ENCODE measurements at regions not wholly inside any gene's neighbourhood (a gene's known extent, or its start where the extent isn't known, plus 50 kb on each side); places are given as distances from the start of the nearest gene placed in this dataset.
A peak's percentile ranks its signal among the peaks of the same experiment; 100 is the strongest.

DNA sequence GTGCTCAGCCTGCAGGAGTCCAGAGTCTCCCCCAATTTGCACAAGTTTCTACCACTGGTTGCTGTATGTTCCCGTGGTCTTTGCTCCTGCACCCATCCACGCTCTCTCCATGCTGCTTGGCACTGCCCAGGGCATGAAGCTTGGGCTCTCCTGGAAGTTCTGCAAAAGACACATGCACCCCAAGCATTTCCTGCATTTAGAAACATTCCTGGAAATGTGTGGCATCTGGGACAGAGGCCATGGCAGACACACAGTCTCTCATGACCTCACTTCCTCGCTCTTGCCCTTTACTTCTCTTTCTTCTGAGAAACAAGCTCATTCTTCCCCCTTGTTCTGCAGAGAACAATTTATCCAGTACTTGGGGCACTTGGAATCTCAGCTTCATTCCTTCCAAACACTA lies 489.5 kb downstream of the BUD13 start:
- H3K36me3 Mint-ChIP-seq: no peaks in the 10 kb centered on the region
- Histone ChIP-seq H3K27ac (no peak overlapping the region), H3K36me3 (no peaks in the 10 kb centered on the region), H3K27me3 (no peaks in the 10 kb centered on the region), H3F3A (ENCODE audit: low read depth) (no peaks in the 10 kb centered on the region), H3K9me3 (ENCODE audit: low read depth) (no peaks in the 10 kb centered on the region), H3K4me3 (no peak overlapping the region), H4K20me1 (ENCODE audit: low read depth) (no peaks in the 10 kb centered on the region), H3K4me2 (no peak overlapping the region), H3K79me2 (ENCODE audit: low read depth) (no peaks in the 10 kb centered on the region), H2AFZ (replicated peaks) (no peak overlapping the region), H3K4me1 (no peaks in the 10 kb centered on the region), H3K9ac (no peak overlapping the region)
- H3K4me1 Mint-ChIP-seq: peaks cover 30% of the 10 kb centered on the region
- H3K27ac Mint-ChIP-seq: no peak overlapping the region
- TF ChIP-seq EZH2phosphoT487 (IDR thresholded peaks at IDR 0.05) (no peak), EZH2 (IDR thresholded peaks at IDR 0.05) (no peak)
- TF ChIP-seq, protein P1, sequence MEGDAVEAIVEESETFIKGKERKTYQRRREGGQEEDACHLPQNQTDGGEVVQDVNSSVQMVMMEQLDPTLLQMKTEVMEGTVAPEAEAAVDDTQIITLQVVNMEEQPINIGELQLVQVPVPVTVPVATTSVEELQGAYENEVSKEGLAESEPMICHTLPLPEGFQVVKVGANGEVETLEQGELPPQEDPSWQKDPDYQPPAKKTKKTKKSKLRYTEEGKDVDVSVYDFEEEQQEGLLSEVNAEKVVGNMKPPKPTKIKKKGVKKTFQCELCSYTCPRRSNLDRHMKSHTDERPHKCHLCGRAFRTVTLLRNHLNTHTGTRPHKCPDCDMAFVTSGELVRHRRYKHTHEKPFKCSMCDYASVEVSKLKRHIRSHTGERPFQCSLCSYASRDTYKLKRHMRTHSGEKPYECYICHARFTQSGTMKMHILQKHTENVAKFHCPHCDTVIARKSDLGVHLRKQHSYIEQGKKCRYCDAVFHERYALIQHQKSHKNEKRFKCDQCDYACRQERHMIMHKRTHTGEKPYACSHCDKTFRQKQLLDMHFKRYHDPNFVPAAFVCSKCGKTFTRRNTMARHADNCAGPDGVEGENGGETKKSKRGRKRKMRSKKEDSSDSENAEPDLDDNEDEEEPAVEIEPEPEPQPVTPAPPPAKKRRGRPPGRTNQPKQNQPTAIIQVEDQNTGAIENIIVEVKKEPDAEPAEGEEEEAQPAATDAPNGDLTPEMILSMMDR (IDR thresholded peaks at IDR 0.05): no peak
- H3K9me3 Mint-ChIP-seq: no peaks in the 10 kb centered on the region
- H3K27me3 Mint-ChIP-seq (ENCODE audit: insufficient read depth, low read depth): no peaks in the 10 kb centered on the region
- H3K4me3 Mint-ChIP-seq: no peak overlapping the region
- DNase-seq (ENCODE audit: low spot score): no peak

DNA sequence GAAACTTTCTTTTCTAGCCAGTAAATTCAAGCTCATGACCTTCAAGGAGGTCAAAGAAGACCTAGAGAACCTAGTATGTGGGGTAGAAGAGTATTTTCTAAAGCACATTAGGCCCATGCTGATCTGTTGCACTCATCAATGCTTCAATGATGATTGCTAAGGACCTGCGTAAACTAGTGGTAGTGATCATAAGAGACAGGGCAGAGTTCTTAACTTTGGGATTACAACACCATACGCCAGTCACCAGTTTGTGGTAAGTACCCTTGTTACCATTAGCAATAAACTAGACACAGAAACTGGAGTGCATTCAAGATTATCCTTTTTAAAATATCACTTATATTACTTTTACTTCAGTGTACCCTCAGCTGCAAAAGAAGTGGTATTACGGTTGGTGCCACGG lies 490.3 kb downstream of the BUD13 start:
- no peaks in the 10 kb centered on the region for H3K4me1 ChIP-seq
- H2AFZ ChIP-seq (replicated peaks): no peak overlapping the region
- no peaks in the 10 kb centered on the region for H4K20me1 ChIP-seq (ENCODE audit: low read depth)
- no peaks in the 10 kb centered on the region for H3K79me2 ChIP-seq (ENCODE audit: low read depth)
- no peak overlapping the region for H3K27ac ChIP-seq
- TF ChIP-seq EZH2 (IDR thresholded peaks at IDR 0.05): no peak
- TF ChIP-seq EZH2phosphoT487 (IDR thresholded peaks at IDR 0.05): no peak
- TF ChIP-seq, protein P1 (IDR thresholded peaks at IDR 0.05): no peak
- H3K9ac ChIP-seq: no peak overlapping the region
- H3K36me3 Mint-ChIP-seq: no peaks in the 10 kb centered on the region
- peak overlapping the region; percentile 52 for H3K27ac Mint-ChIP-seq
- no peaks in the 10 kb centered on the region for H3K9me3 Mint-ChIP-seq
- no peak overlapping the region for H3K4me3 ChIP-seq
- H3K36me3 ChIP-seq: no peaks in the 10 kb centered on the region
- no peaks in the 10 kb centered on the region for H3K9me3 ChIP-seq (ENCODE audit: low read depth)
- DNase-seq (ENCODE audit: low spot score): no peak
- H3K27me3 ChIP-seq: no peaks in the 10 kb centered on the region
- no peaks in the 10 kb centered on the region for H3K27me3 Mint-ChIP-seq (ENCODE audit: insufficient read depth, low read depth)
- H3K4me3 Mint-ChIP-seq: no peak overlapping the region
- no peaks in the 10 kb centered on the region for H3F3A ChIP-seq (ENCODE audit: low read depth)
- H3K4me1 Mint-ChIP-seq: peaks cover 33% of the 10 kb centered on the region
- H3K4me2 ChIP-seq: no peak overlapping the region

DNA sequence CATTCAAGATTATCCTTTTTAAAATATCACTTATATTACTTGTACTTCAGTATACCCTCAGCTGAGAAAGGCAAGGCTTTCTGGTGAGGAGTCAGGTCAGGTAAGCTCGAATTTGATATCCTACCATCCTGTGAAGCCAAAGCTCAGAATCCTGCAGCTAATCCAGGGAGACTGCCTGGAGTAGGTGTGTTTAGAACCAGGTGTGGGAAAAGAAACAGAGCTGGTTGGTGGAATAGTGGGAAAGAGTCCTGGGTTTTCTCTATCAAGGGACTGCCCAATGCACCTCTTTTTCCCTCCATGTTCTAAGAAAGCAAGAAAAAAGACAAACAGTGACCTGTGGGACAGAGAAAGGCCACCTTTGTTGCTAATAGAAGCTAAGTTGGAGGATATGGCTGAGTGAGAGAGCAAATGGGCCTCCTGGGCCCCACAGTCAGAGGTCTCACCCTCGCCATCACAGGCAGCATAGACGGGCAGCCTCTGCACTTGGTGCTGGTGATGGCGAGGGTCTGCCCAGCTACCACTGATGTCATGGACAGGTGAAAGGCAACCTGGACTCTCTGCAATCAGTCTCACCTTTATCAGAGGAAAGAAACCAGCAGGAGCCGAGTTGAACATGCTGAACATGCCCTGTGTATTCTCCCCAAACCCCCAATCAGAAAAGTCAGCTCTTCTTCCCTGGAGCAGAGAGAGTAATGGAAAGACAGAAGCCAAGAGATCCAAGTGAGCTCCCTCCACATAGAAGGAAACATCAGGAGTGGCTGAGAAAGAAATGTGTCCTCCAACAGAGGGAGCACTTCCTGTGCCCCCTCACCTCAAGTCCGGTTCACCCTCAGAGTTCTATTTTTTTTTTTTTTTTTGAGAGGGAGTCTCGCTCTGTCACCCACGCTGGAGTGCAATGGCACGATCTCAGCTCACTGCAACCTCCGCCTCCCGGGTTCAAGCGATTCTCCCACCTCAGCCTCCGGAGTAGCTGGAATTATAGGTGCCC lies 491.3 kb downstream of the BUD13 start:
- H3K27me3 Mint-ChIP-seq (ENCODE audit: insufficient read depth, low read depth): no peaks in the 10 kb centered on the region
- H3K4me1 ChIP-seq: no peaks in the 10 kb centered on the region
- DNase-seq (ENCODE audit: low spot score): no peak
- no peaks in the 10 kb centered on the region for H3F3A ChIP-seq (ENCODE audit: low read depth)
- no peak for TF ChIP-seq EZH2 (IDR thresholded peaks at IDR 0.05)
- TF ChIP-seq, protein P1 (IDR thresholded peaks at IDR 0.05): peak; percentile 45
- TF ChIP-seq EZH2phosphoT487 (IDR thresholded peaks at IDR 0.05): no peak
- no peak overlapping the region for H3K4me3 ChIP-seq
- H3K9me3 Mint-ChIP-seq: no peaks in the 10 kb centered on the region
- no peaks in the 10 kb centered on the region for H4K20me1 ChIP-seq (ENCODE audit: low read depth)
- no peaks in the 10 kb centered on the region for H3K79me2 ChIP-seq (ENCODE audit: low read depth)
- no peak overlapping the region for H2AFZ ChIP-seq (replicated peaks)
- no peaks in the 10 kb centered on the region for H3K27me3 ChIP-seq
- no peak overlapping the region for H3K4me2 ChIP-seq
- H3K27ac ChIP-seq: no peak overlapping the region
- H3K4me1 Mint-ChIP-seq: peaks cover 36% of the 10 kb centered on the region
- H3K27ac Mint-ChIP-seq: no peak overlapping the region
- no peak overlapping the region for H3K9ac ChIP-seq
- H3K36me3 ChIP-seq: no peaks in the 10 kb centered on the region
- H3K4me3 Mint-ChIP-seq: no peak overlapping the region
- H3K36me3 Mint-ChIP-seq: no peaks in the 10 kb centered on the region
- no peaks in the 10 kb centered on the region for H3K9me3 ChIP-seq (ENCODE audit: low read depth)
